HG03039 (cell line): ENCODE measurements at regions not wholly inside any gene's neighbourhood (a gene's known extent, or its start where the extent isn't known, plus 50 kb on each side); places are given as distances from the start of the nearest gene placed in this dataset.
"Not testable (repeated sequence)": the region's sequence is repeated elsewhere in the genome, so short reads cannot be mapped to it uniquely, and the experiment has no call there.

Experiments
- ATAC-seq: cut with Tn5 transposase; IDR thresholded peaks from one replicate; pipeline ENCODE4 v1.9.1; 2021; ENCODE audit warnings: mild to moderate bottlenecking, moderate library complexity; ENCODE audit not compliant: unreplicated experiment

GRCh38 chr7:138214926-138215325, 138.7 kb downstream of the AKR1D1 start:
- ATAC-seq = no peak

DNA sequence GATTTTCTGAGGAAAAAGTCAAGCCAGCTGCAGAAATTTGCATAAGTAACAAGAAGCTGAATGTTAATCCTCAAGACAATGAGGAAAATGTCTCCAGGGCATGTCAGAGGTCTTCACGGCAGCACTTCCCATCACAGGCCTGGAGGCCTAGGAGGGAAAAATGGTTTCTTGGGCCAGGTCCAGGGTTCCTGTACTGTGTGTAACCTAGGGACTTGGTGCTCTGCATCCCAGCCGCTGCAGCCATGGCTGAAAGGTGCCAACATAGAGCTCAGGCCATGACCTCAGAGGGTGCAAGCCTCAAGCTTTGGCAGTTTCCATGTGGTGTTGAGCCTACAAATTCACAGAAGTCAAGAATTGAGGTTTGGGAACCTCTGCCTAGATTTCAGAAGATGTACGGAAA, 144.1 kb downstream of the AKR1D1 start:
- not testable (repeated sequence) for ATAC-seq

DNA sequence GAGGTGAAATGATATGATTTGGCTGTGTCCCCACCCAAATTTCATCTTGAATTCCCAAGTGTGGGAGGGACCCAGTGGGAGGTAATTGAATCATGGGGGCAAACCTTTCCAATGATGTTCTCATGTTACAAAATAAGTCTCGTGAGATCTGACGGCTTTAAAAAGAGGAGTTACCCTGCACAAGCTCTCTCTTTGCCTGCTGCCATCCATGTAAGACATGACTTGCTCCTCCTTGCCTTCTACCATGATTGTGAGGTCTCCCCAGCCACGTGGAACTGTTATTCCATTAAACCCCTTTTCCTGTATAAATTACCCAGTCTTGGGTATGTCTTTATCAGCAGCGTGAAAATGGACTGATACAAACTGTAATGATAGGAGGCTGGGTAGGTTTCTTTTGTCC, 145.1 kb downstream of the AKR1D1 start:
- not testable (repeated sequence) for ATAC-seq

DNA sequence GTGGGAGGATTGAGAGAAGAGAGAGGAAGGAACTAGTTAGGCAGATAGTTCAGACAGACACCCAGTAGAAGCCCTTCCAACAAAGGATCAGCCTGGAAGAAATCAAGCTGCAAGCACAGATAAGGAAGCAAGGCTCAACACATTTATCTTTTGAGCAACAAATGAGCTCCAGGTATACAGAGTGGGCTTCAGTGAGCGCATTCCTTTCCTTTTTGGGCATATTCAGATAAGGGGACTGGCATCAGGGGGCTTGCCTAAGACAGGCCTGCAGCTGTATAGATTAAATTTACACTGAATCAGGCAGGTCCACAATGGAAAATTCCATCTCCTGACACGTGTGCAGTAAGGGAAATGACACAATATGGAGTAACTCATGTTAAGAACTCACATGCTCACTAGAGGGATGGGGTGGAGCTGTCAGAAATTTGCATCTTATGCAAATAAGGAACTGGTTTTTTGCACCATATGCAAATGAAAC, 147.2 kb downstream of the AKR1D1 start:
- ATAC-seq = no peak

DNA sequence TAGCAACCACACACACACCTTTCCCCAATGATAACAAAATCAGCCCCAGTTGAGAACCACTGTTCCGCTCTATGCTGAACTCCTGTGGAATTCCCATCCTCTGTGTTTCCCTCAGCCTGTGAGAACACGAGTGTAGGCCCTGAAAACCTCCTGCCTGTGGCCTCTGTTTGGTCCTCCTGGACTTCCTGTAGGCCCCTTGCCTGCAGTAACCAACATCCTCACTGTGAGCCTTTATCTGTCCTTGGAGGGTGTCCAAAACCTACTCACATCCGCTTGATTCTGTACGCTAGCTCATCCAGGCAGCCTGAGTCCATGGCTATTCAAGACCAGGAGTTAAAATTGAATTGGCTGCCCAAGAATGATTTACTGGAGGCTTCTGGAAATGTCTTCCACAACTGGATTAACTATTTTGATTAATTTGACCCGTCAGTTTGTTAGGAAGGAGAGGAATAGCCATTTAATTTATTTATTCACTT, 149.8 kb downstream of the AKR1D1 start:
- no peak for ATAC-seq

GRCh38 chr7:138226745-138227279, 150.6 kb downstream of the AKR1D1 start:
- ATAC-seq = no peak

GRCh38 chr7:138228119-138228518, 151.9 kb downstream of the AKR1D1 start:
- ATAC-seq = no peak

DNA sequence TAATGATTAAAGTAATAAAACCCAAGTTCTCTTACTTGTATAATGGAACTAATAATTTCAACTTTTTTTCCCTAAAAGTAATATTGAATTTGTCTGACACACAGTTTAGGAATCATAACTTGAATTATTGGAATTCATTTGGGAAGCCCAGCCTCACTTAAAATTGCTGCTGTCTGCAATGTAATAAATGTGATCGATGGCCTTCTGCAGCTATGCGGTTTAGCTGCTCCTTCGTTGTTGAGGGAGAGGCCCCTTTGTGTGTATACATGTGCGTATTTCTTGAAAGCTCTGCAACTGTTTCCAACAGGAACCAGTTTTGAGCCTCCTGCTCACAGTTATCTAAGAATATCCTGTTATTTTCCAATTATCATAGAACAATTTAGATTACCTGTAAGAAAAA, 152.5 kb downstream of the AKR1D1 start:
- no peak for ATAC-seq

DNA sequence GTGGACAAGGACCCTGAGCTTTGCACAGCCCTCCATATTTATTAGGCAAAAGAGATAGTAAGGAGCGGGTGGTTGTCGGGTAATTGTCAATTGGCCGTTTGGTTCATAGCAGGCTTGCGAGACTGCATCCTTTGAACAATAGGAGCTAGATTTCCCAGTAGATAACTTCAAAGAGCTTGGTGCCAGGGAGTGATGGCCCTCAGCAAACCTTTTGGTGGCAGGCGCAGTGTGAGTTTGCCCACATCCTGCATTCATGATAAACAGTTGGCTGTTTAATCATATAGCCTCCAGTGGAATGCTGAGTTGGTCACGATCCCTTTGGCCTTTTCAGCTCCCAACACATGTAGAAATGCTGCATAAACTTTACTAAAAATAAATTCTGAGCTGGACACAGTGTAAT, 156.9 kb downstream of the AKR1D1 start:
- ATAC-seq = no peak

DNA sequence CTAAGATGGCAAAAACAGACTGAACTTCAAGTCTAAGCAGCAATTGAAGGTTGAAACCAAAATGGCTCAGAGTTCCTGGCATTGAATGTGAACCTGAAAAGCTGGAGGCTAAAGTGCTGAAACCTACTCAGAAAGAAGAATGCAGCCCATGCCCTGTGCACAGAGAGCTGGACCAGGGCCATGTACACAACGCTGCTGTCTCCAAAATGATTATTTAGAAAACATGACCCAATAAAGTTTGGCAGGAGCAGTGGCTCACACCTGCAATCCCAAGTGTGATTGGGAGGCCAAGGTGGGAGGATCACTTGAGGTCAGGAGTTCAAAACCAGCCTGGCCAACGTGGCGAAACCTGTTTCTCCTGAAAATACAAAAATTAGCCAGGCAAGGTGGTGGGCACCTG, 158.9 kb downstream of the AKR1D1 start:
- ATAC-seq = no peak

DNA sequence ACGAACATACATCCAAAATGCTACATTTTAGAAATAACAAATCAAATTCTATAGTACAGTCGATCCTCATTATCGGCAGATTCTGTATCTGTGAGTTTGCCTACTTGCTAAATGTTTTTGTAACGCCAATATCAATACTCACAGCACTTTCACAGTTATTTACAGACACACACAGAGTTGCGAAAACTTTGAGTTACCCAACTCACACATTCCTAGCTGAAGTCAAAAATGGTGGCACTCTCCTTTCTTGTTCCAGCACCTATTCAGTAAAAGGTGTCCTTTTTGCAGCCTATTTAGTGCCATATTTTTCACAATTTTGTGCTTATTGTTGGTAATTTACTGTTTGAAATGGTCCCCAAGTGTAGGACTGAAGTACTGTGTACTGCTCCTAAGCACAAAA, 161.7 kb downstream of the AKR1D1 start:
- no peak for ATAC-seq

DNA sequence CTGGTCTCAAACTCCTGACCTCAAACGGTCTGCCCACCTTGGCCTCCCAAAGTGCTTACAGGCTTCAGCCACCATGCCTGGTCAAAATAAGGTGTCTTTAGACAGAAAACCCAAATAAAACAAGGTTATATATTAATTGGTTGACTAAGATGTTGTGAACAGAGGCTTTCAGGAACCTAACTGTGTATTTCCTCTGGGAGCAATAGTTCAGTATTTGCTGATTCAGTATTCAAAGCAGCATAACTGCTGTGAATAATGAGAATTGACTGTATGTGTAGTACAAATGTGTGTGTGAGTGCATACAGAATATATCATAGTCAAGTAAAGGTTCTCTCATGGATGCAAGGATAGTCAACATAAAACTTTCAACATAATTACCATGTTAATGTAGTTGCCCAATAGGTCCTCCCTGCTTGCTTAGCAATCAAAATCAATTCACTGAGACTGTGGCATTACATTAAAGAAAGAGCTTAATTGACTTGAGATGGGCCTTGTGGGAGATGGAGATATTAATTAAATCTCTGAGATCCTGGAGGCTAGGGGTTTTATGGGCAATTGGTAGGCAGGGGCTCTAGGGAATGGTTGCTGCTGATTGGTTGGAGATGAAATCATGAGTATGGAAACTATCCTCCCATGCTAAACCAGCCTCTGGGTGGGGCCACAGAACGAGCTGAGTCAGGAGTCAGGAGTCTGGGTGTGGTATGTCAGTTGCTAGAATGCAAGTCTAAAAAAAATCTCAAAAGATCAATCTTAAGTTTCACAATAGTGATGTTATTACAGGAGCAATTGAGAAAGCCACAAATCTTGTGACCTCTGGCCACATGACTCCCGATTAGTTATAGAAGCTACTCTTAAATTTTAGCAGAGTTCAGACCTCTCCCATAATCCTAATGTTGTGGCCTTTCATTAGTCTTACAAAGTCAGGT, 162.7 kb downstream of the AKR1D1 start:
- no peak for ATAC-seq

DNA sequence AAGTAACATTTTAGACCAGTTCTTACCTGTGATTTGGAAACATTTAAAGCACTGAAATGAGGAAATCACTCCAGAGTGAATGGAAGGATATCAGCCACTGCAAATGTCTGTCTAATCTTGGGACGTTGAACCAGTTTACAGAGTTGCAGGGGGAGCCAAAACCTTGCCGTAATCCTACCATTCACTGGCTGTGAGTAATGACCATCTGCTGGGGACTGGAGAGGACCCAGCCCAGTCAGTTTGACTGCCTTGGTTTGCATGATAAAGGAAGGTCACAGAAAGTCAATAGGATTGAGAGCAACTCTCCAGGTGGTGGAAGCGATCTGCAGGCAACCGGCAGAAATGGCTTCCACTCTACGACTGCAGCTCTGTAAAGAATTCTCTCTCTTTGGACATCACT, 167.2 kb downstream of the AKR1D1 start:
- no peak for ATAC-seq

DNA sequence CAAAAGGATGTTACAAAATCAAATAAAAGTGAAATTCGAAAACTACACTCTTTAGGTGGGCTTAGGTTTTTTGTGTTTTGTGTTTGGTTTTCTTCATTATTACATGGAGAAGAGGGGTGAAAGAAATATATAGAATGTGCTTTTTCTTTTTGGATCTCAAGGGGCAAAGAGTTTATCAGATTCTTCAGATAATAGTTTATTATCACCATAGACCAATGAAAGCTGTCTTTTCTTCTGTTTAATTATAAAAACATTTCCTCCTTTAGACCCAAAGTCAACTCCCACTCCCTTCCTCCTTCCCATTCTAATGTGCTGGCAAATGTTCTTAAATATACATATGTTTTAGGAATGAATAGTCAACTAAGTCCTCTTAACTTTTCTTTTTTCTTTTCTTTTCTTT, 167.6 kb downstream of the AKR1D1 start:
- no peak for ATAC-seq

- ATAC-seq = no peak
These were observed 168.3 kb downstream of the AKR1D1 start for GRCh38 chr7:138244606-138245005.

DNA sequence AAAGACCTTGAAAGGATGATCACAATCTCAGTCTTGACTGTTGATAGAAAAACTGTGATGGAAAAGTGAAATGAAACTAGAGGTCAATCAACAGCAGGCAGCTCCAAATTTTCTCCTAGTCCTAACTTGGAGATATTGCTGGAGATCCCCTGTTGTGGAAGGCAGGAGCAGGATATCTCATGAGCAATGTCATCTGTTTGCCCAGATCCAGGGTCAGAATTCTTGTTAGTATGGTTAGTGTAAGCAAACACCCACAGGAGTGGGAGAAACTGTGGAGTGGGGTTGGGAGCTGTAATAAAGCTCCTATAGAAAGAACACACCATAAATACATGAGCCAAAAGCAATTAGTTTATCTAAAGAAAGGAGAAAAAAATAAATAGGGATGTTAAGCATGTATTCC, 169.0 kb downstream of the AKR1D1 start:
- ATAC-seq = no peak

DNA sequence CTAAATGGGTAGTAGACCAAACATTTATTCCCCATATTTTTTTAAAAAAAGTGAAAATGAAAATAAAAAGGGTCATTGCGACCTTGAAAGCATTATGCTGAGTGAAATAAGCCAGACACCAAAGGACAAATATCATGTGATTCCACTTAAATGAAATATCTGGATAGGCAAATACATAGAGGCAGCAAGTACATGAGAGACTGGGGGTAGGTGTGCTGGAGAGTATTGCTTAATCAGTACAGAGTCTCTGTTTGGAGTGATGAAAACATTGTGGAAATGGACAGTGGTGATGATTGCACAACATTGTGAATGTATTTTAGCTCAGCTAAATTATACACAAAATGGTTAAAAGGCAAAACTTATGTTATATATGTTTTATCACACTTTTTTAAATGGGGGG, 169.4 kb downstream of the AKR1D1 start:
- no peak for ATAC-seq

GRCh38 chr7:138246428-138246827, 170.2 kb downstream of the AKR1D1 start:
- no peak for ATAC-seq

DNA sequence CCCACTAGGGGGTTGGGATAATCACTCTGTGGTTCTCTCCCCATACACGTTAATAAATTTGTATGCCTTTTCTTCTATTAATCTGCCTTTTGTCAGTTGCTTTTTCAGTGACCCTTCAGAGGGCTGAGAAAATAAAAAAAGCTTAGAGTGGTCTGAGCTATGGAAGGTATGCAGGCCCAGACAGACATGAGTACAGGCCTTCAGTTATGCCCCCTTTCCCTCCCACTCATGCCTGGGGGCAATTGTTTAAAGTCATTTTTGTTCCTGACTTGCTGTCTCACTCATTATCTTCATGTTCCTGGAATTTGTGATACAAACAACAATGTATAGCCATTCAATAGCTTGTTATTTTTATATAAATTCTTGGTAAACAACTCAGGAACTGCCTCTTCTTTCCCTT, 170.8 kb downstream of the AKR1D1 start:
- ATAC-seq = no peak

- ATAC-seq = no peak
These were observed 171.5 kb downstream of the AKR1D1 start for GRCh38 chr7:138247568-138248333.

- no peak for ATAC-seq
These were observed 172.3 kb downstream of the AKR1D1 start for GRCh38 chr7:138248609-138249008.

- ATAC-seq = no peak
These were observed 173.7 kb downstream of the AKR1D1 start for GRCh38 chr7:138249975-138250374.
